GM10266 (cell line): ENCODE measurements at regions not wholly inside any gene's neighbourhood (a gene's known extent, or its start where the extent isn't known, plus 50 kb on each side); places are given as distances from the start of the nearest gene placed in this dataset.

Experiments used
- DNase-seq: peaks from one replicate; pipeline ENCODE4 v3.0.0; 2012; ENCODE audit errors: extremely low spot score
- CTCF ChIP-seq: IDR thresholded peaks from 2 replicates; pipeline ENCODE4 v1.5.1; 2012; ENCODE audit warnings: mild to moderate bottlenecking, low read depth; ENCODE audit not compliant: control insufficient read depth, insufficient read depth; ENCODE audit errors: missing control alignments

- no peak for DNase-seq
- no peak for TF ChIP-seq CTCF
Measured at GRCh38 chr2:240360645-240361475, 74.6 kb upstream of the GPC1 start.

- no peak for TF ChIP-seq CTCF
- no peak for DNase-seq
Measured at GRCh38 chr2:240362216-240362755, 73.2 kb upstream of the GPC1 start.

GRCh38 chr2:240362826-240363745 is 72.4 kb upstream of the GPC1 start:
- no peak for TF ChIP-seq CTCF
- DNase-seq: no peak

- TF ChIP-seq CTCF: no peak
- DNase-seq: no peak
Measured at GRCh38 chr2:240363746-240364581, 71.5 kb upstream of the GPC1 start.

DNA sequence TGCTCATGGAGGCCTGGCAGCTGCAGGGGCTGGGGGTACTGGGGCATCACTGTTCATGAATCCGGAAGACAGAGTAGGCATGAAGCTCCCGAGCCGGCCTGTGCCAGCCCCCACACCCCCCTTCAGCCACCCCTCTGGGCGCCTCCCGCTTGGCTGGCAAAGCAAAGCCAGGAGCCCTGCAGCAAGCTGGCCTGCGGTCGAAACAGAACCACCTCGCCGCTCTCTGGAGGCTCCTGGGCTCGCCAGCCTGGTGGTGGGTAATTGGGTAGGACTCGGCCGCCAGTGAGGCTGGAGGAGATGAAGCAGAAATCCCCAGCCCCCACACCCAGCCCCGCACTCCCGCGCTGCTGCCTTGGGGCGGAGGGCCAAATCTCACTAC is 70.9 kb upstream of the GPC1 start:
- no peak for TF ChIP-seq CTCF
- DNase-seq: no peak

GRCh38 chr2:240364961-240365775 is 70.3 kb upstream of the GPC1 start:
- no peak for DNase-seq

More at GRCh38 chr2:240364961-240365775, 70.3 kb upstream of the GPC1 start:
- no peak for TF ChIP-seq CTCF
